ENCODE measurements at regions not wholly inside any gene's neighbourhood (a gene's known extent, or its start where the extent isn't known, plus 50 kb on each side); places are given as distances from the start of the nearest gene placed in this dataset.

GRCh38 chr6:165777680-165778079 is 114.6 kb upstream of the PDE10A start:
- Histone ChIP-seq H3K27me3 (ENCODE audit: control insufficient read depth in 3 of 3, insufficient read depth in 3 of 3, low read length in 2 of 3) (peaks cover 0 to 11% (median 4%) of the 10 kb centered on the region in 3 donors), H3K9ac (ENCODE audit: insufficient read depth in 1 of 2, low read length in 2 of 2) (no peak overlapping the region), H3K4me3 (no peak overlapping the region), H3K9me3 (ENCODE audit: control insufficient read depth in 4 of 4, insufficient read depth in 3 of 4, low read length in 3 of 4) (no peaks in the 10 kb centered on the region), H3K27ac (ENCODE audit: low read depth in 1 of 2, low read length in 1 of 2) (no peak overlapping the region), H3K4me1 (ENCODE audit: control insufficient read depth in 5 of 5, insufficient read depth in 5 of 5, low read length in 5 of 5) (peaks cover 0 to 8% (median 5%) of the 10 kb centered on the region in 5 donors), H3K36me3 (ENCODE audit: control insufficient read depth in 4 of 4, insufficient read depth in 4 of 4, low read length in 4 of 4) (no peaks in the 10 kb centered on the region)
- WGBS, 2 donors: 93 to 96% methylated on average over 3 of the region's 3 CpGs
- no peak for ATAC-seq (ENCODE audit: insufficient read depth, low FRiP score)
- DNase-seq: no peak
- no peak for TF ChIP-seq CTCF (IDR thresholded peaks at IDR 0.05; ENCODE audit: control extremely low read depth, extremely low read depth)

- no peak overlapping the region for H3K9ac ChIP-seq (ENCODE audit: insufficient read depth in 1 of 2, low read length in 2 of 2)
- peak in 1 of 3 donors; percentile 10 for DNase-seq
- no peaks in the 10 kb centered on the region for H3K9me3 ChIP-seq (ENCODE audit: control insufficient read depth in 4 of 4, insufficient read depth in 3 of 4, low read length in 3 of 4)
- no peak for TF ChIP-seq CTCF (IDR thresholded peaks at IDR 0.05; ENCODE audit: control extremely low read depth, extremely low read depth)
- no peaks in the 10 kb centered on the region for H3K36me3 ChIP-seq (ENCODE audit: control insufficient read depth in 4 of 4, insufficient read depth in 4 of 4, low read length in 4 of 4)
- peaks cover 0 to 11% (median 4%) of the 10 kb centered on the region in 3 donors for H3K27me3 ChIP-seq (ENCODE audit: control insufficient read depth in 3 of 3, insufficient read depth in 3 of 3, low read length in 2 of 3)
- no peak overlapping the region for H3K4me3 ChIP-seq
- H3K27ac ChIP-seq (ENCODE audit: low read depth in 1 of 2, low read length in 1 of 2): no peak overlapping the region
- 49 to 59% methylated on average over 5 of the region's 5 CpGs for WGBS, 2 donors
- ATAC-seq (ENCODE audit: insufficient read depth, low FRiP score): no peak
- peaks cover 0 to 8% (median 5%) of the 10 kb centered on the region in 5 donors for H3K4me1 ChIP-seq (ENCODE audit: control insufficient read depth in 5 of 5, insufficient read depth in 5 of 5, low read length in 5 of 5)
Observed at GRCh38 chr6:165776691-165777090, 113.7 kb upstream of the PDE10A start.

GRCh38 chr6:165775721-165776120 is 112.7 kb upstream of the PDE10A start:
- Histone ChIP-seq H3K36me3 (ENCODE audit: control insufficient read depth in 4 of 4, insufficient read depth in 4 of 4, low read length in 4 of 4) (no peaks in the 10 kb centered on the region), H3K4me3 (no peak overlapping the region), H3K9me3 (ENCODE audit: control insufficient read depth in 4 of 4, insufficient read depth in 3 of 4, low read length in 3 of 4) (no peaks in the 10 kb centered on the region), H3K27ac (ENCODE audit: low read depth in 1 of 2, low read length in 1 of 2) (no peak overlapping the region), H3K27me3 (ENCODE audit: control insufficient read depth in 3 of 3, insufficient read depth in 3 of 3, low read length in 2 of 3) (peaks cover 0 to 11% (median 4%) of the 10 kb centered on the region in 3 donors), H3K4me1 (ENCODE audit: control insufficient read depth in 5 of 5, insufficient read depth in 5 of 5, low read length in 5 of 5) (peaks cover 0 to 8% (median 5%) of the 10 kb centered on the region in 5 donors), H3K9ac (ENCODE audit: insufficient read depth in 1 of 2, low read length in 2 of 2) (no peak overlapping the region)
- WGBS, 2 donors: 67 to 70% methylated on average over 3 of the region's 3 CpGs
- DNase-seq (peak in 1 of 3 donors; percentile 34), ATAC-seq (ENCODE audit: insufficient read depth, low FRiP score) (no peak)
- TF ChIP-seq CTCF (IDR thresholded peaks at IDR 0.05; ENCODE audit: control extremely low read depth, extremely low read depth): no peak
